ENCODE measurements at regions not wholly inside any gene's neighbourhood (a gene's known extent, or its start where the extent isn't known, plus 50 kb on each side); places are given as distances from the start of the nearest gene placed in this dataset.

GRCh38 chr2:10968176-10968575 lies 56.4 kb downstream of the KCNF1 start:
- Histone ChIP-seq H3K27ac (ENCODE audit: insufficient read length, low read depth, low read length) (no peak overlapping the region), H3K4me1 (ENCODE audit: insufficient read depth, low read length) (no peaks in the 10 kb centered on the region; the same call in 1 of the 2 replicates), H2AK5ac (ENCODE audit: insufficient read length, low read length) (no peak overlapping the region), H3K56ac (ENCODE audit: insufficient read length, low read depth, low read length) (no peak overlapping the region), H3K27me3 (ENCODE audit: insufficient read depth, low read length) (no peaks in the 10 kb centered on the region), H2AFZ (ENCODE audit: low read length) (no peak overlapping the region), H3K4ac (ENCODE audit: low read depth, low read length) (no peak overlapping the region), H4K8ac (replicated peaks; ENCODE audit: insufficient read length, low read depth, low read length) (no peak overlapping the region), H4K5ac (ENCODE audit: insufficient read length, low read depth, low read length) (no peak overlapping the region), H4K91ac (ENCODE audit: insufficient read length, low read depth, low read length) (no peak overlapping the region), H3K18ac (ENCODE audit: insufficient read length, low read depth, low read length) (no peak overlapping the region), H2BK20ac (ENCODE audit: low read depth, low read length, poor library complexity, severe bottlenecking) (no peak overlapping the region), H3K4me2 (ENCODE audit: insufficient read depth, insufficient read length, low read length) (no peak overlapping the region), H2BK5ac (ENCODE audit: insufficient read length, low read length) (no peak overlapping the region), H3K9ac (ENCODE audit: extremely low read depth, insufficient read length, low read length) (no peak overlapping the region), H3K79me1 (ENCODE audit: insufficient read depth, low read depth, low read length, poor library complexity, severe bottlenecking) (no peaks in the 10 kb centered on the region), H2BK12ac (ENCODE audit: insufficient read length, low read depth, low read length) (no peak overlapping the region), H3K14ac (ENCODE audit: insufficient read depth, low read length) (no peak overlapping the region), H2BK120ac (ENCODE audit: low read depth, low read length, poor library complexity, severe bottlenecking) (no peak overlapping the region), H3K79me2 (ENCODE audit: insufficient read depth, low read length) (no peaks in the 10 kb centered on the region), H3T11ph (ENCODE audit: low read length) (no peak overlapping the region), H2BK15ac (ENCODE audit: low read depth, low read length) (no peak overlapping the region), H4K20me1 (ENCODE audit: control insufficient read depth, insufficient read depth, insufficient read length) (no peaks in the 10 kb centered on the region), H3K9me3 (ENCODE audit: control insufficient read depth, low read depth, low read length) (no peaks in the 10 kb centered on the region), H3K23ac (ENCODE audit: insufficient read length, low read depth, low read length) (no peak overlapping the region), H3K23me2 (ENCODE audit: insufficient read length, low read depth, low read length, poor library complexity, severe bottlenecking) (no peaks in the 10 kb centered on the region)
- DNase-seq: no peak
- no peak overlapping the region for H3K4me3 Mint-ChIP-seq
- H3K9me3 Mint-ChIP-seq: no peaks in the 10 kb centered on the region; a peak in 1 of 5 replicates
- no CpG with 5 or more reads among the region's 11 CpGs for WGBS (ENCODE audit: extremely low coverage, insufficient read length, low lambda C conversion rate)
- H3K36me3 Mint-ChIP-seq (ENCODE audit: insufficient read depth in 1 of 3, low read depth in 3 of 3): no peaks in the 10 kb centered on the region
- H3K27me3 Mint-ChIP-seq (ENCODE audit: low read depth): peaks cover 4% of the 10 kb centered on the region
- no peak overlapping the region for H3K27ac Mint-ChIP-seq
- H3K4me1 Mint-ChIP-seq: peaks cover 41 to 42% of the 10 kb centered on the region in 2 experiments
- no peak for TF ChIP-seq CTCF (conservative IDR thresholded peaks at IDR 0.05)
